Uterus (tissue), 2 donors: ENCODE measurements at regions not wholly inside any gene's neighbourhood (a gene's known extent, or its start where the extent isn't known, plus 50 kb on each side); places are given as distances from the start of the nearest gene placed in this dataset.

Experiments
- CTCF ChIP-seq, 4 experiments: fragments of 200-600 bp in 2 of 4; fragments of 450-650 bp in 2 of 4; sonication (generic) in 2 of 4; IDR thresholded peaks; one replicate each; pipeline ENCODE4 v1.5.1; 2016 to 2019; ENCODE audit warnings: antibody characterized with exemption in 4 of 4, mild to moderate bottlenecking in 2 of 4, moderate library complexity in 1 of 4
- POLR2A ChIP-seq, 2 donors: fragments of 450-650 bp; IDR thresholded peaks; one replicate each; pipeline ENCODE4 v1.6.1; 2016; ENCODE audit warnings: antibody characterized with exemption in 2 of 2, mild to moderate bottlenecking in 1 of 2, moderate library complexity in 1 of 2

- TF ChIP-seq CTCF (IDR thresholded peaks at IDR 0.05), result no peak
- no peak for TF ChIP-seq POLR2A (IDR thresholded peaks at IDR 0.05)
Measured at GRCh38 chr11:92410526-92410925, 185.9 kb downstream of the FAT3 start.
